MM.1S (cell line): ENCODE measurements at regions not wholly inside any gene's neighbourhood (a gene's known extent, or its start where the extent isn't known, plus 50 kb on each side); places are given as distances from the start of the nearest gene placed in this dataset.

Experiments
- DNase-seq: peaks from one replicate; pipeline ENCODE4 v3.0.0-alpha.2; 2015
- H2AFZ ChIP-seq: fragments of 300-600 bp; sonication (generic); 2 replicates; pipeline ENCODE4 v1.6.0; 2016; ENCODE audit warnings: antibody characterized with exemption, low read length
- H3F3A ChIP-seq: fragments of 300-600 bp; sonication (generic); 2 replicates; pipeline ENCODE4 v1.6.1; 2016; ENCODE audit warnings: mild to moderate bottlenecking, antibody characterized with exemption, low read length, moderate library complexity, mixed read lengths; ENCODE audit not compliant: insufficient read depth
- H3K27ac ChIP-seq: fragments of 300-600 bp; sonication (generic); 2 replicates; pipeline ENCODE4 v1.5.1; 2016; ENCODE audit warnings: mild to moderate bottlenecking, low read length
- H3K27me3 ChIP-seq: fragments of 300-600 bp; sonication (generic); replicated peaks from 2 replicates; pipeline ENCODE4 v1.6.0; 2016; ENCODE audit warnings: low read length; ENCODE audit not compliant: insufficient read depth
- H3K36me3 ChIP-seq: fragments of 300-600 bp; sonication (generic); replicated peaks from 2 replicates; pipeline ENCODE4 v1.6.1; 2016; ENCODE audit warnings: mild to moderate bottlenecking, low read length, mixed read lengths; ENCODE audit not compliant: insufficient read depth
- H3K4me1 ChIP-seq: fragments of 300-600 bp; sonication (generic); 2 replicates; pipeline ENCODE4 v1.6.1; 2016; ENCODE audit warnings: low read length, mixed read lengths
- H3K4me2 ChIP-seq: fragments of 300-600 bp; sonication (generic); 2 replicates; pipeline ENCODE4 v1.6.0; 2016; ENCODE audit warnings: low read depth, low read length
- H3K4me3 ChIP-seq: fragments of 300-600 bp; sonication (generic); 2 replicates; pipeline ENCODE4 v1.5.1; 2016; ENCODE audit warnings: low read length, mixed read lengths
- H3K79me2 ChIP-seq: fragments of 300-600 bp; sonication (generic); 2 replicates; pipeline ENCODE4 v1.6.1; 2016; ENCODE audit warnings: mixed run types, low read length, mixed read lengths
- H3K9ac ChIP-seq: fragments of 300-600 bp; sonication (generic); 2 replicates; pipeline ENCODE4 v1.6.1; 2016; ENCODE audit warnings: low read length, mixed read lengths
- H3K9me2 ChIP-seq: fragments of 300-600 bp; sonication (generic); replicated peaks from 2 replicates; pipeline ENCODE4 v1.6.1; 2016; ENCODE audit warnings: mild to moderate bottlenecking, low read length, mixed read lengths; ENCODE audit not compliant: insufficient read depth
- H3K9me3 ChIP-seq: fragments of 300-600 bp; sonication (generic); replicated peaks from 2 replicates; pipeline ENCODE4 v1.6.1; 2016; ENCODE audit warnings: mild to moderate bottlenecking, low read length, mixed read lengths; ENCODE audit not compliant: insufficient read depth
- H4K20me1 ChIP-seq: fragments of 300-600 bp; sonication (generic); 2 replicates; pipeline ENCODE4 v1.6.1; 2016; ENCODE audit warnings: mild to moderate bottlenecking, low read length, moderate library complexity, mixed read lengths; ENCODE audit not compliant: insufficient read depth
- CTCF ChIP-seq: fragments of 300-600 bp; sonication (generic); IDR thresholded peaks from 2 replicates; pipeline ENCODE4 v1.5.1; 2016; ENCODE audit warnings: antibody characterized with exemption, low read length, mixed read lengths
- EZH2 ChIP-seq: fragments of 300-600 bp; sonication (generic); optimal IDR thresholded peaks from 2 replicates; pipeline ENCODE3; 2017; ENCODE audit warnings: low read depth, mild to moderate bottlenecking, antibody characterized with exemption, low read length, mixed read lengths
- EZH2phosphoT487 ChIP-seq: fragments of 300-600 bp; sonication (generic); IDR thresholded peaks from 2 replicates; pipeline ENCODE4 v1.6.1; 2018; ENCODE audit warnings: antibody characterized with exemption, low read length

DNA sequence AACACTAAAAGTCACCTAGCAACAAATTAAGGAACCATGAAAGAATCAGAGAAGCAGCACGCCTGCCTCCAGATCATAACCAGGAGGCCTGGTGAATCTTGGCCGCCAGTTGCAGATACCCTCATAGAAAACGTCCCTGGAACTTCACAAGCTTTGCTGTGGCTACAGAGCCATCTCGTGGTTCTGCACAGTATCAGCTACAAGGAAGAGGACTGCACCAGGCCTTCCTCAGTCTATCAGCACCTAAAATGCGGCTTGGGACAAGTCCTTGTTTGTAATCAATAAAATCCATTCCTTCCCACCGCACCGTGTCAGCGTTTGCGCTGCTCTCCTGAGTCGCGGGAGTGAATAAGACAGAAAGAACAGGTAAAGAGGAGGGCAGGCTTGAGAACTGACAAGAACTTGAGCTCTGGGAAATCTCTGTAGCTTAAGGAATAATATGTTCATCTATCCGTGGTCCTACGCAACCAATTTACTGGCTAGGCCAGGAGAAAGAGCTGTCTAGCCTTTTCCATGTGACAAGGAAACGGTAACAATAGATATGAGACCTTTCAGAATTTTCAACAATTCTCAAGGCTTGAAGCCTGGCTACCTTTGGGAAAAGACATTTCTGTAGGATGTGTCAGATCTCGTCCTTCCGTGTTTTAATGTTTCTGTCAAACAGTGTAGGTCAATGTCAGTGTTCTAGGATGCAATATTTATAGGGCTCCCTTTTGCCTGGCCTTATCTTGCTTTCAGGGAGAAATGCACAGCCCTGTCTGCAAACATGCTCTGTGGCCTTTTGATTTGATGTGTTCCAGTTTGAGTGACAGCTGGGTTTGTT, 128.5 kb upstream of the RAB12 start:
- no peak overlapping the region for H2AFZ ChIP-seq
- no peaks in the 10 kb centered on the region for H3K79me2 ChIP-seq
- peak; percentile 18 for TF ChIP-seq CTCF
- no peak for TF ChIP-seq EZH2phosphoT487
- no peak for TF ChIP-seq EZH2

GRCh38 chr18:8484951-8485350, 124.3 kb upstream of the RAB12 start:
- H3K27me3 ChIP-seq = no peaks in the 10 kb centered on the region
- no peaks in the 10 kb centered on the region for H3K36me3 ChIP-seq
- H3K9me3 ChIP-seq = no peaks in the 10 kb centered on the region
- H3F3A ChIP-seq = no peaks in the 10 kb centered on the region
- H3K4me2 ChIP-seq = no peak overlapping the region
- H3K9me2 ChIP-seq = no peaks in the 10 kb centered on the region
- TF ChIP-seq EZH2 (no peak), CTCF (no peak), EZH2phosphoT487 (no peak)
- H3K79me2 ChIP-seq = no peaks in the 10 kb centered on the region
- H4K20me1 ChIP-seq = no peaks in the 10 kb centered on the region
- H2AFZ ChIP-seq = no peak overlapping the region
- H3K9ac ChIP-seq = no peak overlapping the region
- DNase-seq = no peak
- no peak overlapping the region for H3K4me3 ChIP-seq
- no peaks in the 10 kb centered on the region for H3K4me1 ChIP-seq
- no peak overlapping the region for H3K27ac ChIP-seq

More for the DNA sequence above, 128.5 kb upstream of the RAB12 start:
- no peak overlapping the region for H3K27ac ChIP-seq
- H3K27me3 ChIP-seq = no peaks in the 10 kb centered on the region
- DNase-seq = peak; percentile 7
- H3K4me1 ChIP-seq = no peaks in the 10 kb centered on the region
- no peaks in the 10 kb centered on the region for H3K9me2 ChIP-seq
- H3K4me2 ChIP-seq = no peak overlapping the region
- no peak overlapping the region for H3K9ac ChIP-seq
- H3K36me3 ChIP-seq = no peaks in the 10 kb centered on the region
- no peak overlapping the region for H3K4me3 ChIP-seq
- no peaks in the 10 kb centered on the region for H3F3A ChIP-seq
- H4K20me1 ChIP-seq = no peaks in the 10 kb centered on the region
- no peaks in the 10 kb centered on the region for H3K9me3 ChIP-seq

GRCh38 chr18:8489761-8490160, 119.5 kb upstream of the RAB12 start:
- Histone ChIP-seq H3K27ac (no peak overlapping the region), H3K9me3 (no peaks in the 10 kb centered on the region), H3K4me3 (no peak overlapping the region), H3F3A (no peaks in the 10 kb centered on the region), H3K4me1 (no peaks in the 10 kb centered on the region), H3K79me2 (no peaks in the 10 kb centered on the region), H4K20me1 (no peaks in the 10 kb centered on the region), H2AFZ (no peak overlapping the region), H3K27me3 (no peaks in the 10 kb centered on the region), H3K4me2 (no peak overlapping the region), H3K9me2 (no peaks in the 10 kb centered on the region), H3K9ac (no peak overlapping the region), H3K36me3 (no peaks in the 10 kb centered on the region)
- DNase-seq = no peak
- TF ChIP-seq CTCF (no peak), EZH2phosphoT487 (no peak), EZH2 (no peak)
